HG03565 (cell line): ENCODE measurements at regions not wholly inside any gene's neighbourhood (a gene's known extent, or its start where the extent isn't known, plus 50 kb on each side); places are given as distances from the start of the nearest gene placed in this dataset.

Experiments used
- ATAC-seq: cut with Tn5 transposase; IDR thresholded peaks from one replicate; pipeline ENCODE4 v1.9.1; 2021; ENCODE audit warnings: mild to moderate bottlenecking, moderate library complexity; ENCODE audit not compliant: unreplicated experiment

DNA sequence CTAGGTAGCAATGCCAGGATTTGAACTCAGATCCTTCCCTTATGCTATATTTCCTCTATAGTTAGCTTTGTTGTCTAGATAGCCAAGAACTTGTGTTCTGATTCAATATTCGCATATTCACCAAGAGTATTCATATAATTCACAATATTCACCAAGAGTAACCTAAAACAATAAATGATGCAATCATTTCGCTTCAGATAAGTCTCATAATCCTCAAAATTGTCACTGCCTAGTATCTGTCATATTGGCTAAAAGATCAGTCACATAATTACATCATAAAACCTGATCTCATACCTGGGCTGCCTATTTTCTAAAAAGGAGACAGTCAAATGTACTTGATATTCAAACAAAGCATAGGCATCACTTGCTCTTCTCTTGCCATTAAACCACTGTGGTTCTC is 199.7 kb upstream of the CPEB2 start:
- ATAC-seq = no peak

- no peak for ATAC-seq
Observed at GRCh38 chr4:14807856-14808255, 194.4 kb upstream of the CPEB2 start.

DNA sequence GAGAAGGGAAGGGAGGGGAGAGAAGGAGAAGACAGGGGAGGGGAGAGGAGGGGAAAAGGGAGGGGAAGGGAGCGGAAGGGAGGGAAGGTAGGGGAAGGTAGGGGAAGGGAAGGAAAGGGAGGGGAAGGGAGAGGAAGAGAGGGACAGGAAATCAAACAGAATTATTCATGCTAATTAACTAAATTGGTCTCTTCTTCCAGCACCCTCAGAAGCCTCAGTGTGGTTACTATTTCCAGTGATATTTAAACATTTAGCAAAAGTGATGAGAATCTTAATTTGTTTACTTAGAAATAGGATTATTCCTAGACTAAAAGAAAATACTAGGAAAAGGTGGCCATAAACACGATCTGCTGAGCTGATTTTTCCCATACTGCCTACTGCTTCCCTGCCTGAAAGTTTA is 193.1 kb upstream of the CPEB2 start:
- ATAC-seq = no peak

DNA sequence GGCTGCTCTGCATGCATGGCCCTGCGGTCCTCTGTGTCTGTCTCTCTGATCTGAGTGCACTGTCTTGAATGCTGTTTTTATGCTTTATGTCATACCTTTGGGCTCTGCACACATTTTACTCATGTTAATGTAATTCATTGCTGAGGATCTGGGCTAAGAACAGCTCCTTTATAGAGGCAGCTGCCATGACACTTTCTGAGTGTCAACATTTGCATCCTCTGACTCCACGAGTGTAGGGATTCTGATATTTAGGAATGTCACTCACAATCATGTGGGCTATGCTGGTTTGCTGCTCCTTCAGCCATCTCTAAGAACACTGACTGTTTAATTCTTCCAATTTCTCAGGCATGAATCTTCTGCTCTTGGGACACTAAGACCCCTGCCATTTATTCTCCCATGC is 192.2 kb upstream of the CPEB2 start:
- no peak for ATAC-seq

DNA sequence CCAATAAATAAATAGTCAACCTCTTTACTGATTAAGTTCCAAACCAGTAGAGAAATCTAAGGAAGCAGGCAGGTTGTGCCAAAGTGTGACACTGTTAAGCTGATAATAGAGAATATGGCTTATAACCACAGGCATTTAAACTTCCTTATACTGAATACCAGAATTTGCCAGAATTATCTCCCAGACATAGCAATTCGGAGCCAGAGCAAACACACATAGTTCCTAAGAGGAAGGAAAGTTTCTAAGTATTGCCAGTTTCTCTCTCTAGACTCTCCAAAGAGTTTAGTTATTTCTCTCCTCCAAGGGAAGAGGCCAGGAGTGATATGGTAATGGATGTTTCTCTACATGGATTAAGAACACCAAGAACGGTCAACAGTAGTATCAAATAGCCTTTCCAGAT is 191.7 kb upstream of the CPEB2 start:
- no peak for ATAC-seq

- ATAC-seq = no peak
Observed at GRCh38 chr4:14812101-14812500, 190.2 kb upstream of the CPEB2 start.

DNA sequence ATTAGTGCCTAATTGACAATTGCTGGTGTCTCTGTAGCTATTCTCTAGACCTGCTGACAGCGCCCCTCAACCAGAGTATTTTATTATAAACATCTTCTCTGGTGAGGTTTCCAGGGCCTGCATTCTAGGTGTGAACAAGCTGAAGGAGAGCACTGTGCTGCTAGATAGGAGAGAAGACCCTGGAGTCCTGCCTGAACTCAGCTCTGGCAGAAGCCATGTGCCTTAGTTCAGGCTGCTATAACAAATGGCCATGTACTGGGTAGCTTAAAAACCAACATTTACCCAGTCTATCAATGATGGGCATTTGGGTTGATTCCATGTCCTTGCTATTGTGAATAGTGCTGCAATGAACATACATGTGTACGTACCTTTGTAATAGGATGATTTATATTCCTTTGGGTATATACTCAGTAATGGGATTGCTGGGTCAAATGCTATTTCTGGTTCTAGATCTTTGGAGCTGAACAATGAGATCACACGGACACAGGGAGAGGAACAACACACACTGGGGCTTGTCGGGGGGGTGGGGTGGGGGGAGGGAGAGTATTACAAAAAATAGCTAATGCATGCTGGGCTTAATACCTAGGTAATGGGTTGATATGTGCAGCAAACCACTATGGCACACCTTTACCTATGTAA is 185.5 kb upstream of the CPEB2 start:
- ATAC-seq = no peak

DNA sequence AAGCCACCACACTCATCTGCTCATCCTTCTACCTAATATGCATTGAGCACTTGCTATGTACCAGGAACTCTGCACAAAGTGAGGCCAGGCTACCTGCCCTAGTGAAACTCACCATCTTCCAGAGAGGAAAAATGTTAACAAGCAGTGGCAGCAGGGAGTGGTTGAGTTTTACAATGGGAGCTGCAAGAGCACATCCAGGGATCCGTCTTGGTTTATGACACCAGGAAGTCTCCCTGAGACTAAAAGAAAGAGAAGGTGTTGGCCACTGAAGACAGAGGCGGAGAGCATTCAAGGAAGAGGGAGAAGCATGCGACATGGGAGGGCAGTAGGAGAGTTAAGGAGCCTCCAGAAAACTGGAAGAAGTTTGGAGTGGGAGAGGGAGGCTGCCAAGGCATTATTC is 178.1 kb upstream of the CPEB2 start:
- no peak for ATAC-seq

GRCh38 chr4:14827111-14827510 is 175.2 kb upstream of the CPEB2 start:
- no peak for ATAC-seq

DNA sequence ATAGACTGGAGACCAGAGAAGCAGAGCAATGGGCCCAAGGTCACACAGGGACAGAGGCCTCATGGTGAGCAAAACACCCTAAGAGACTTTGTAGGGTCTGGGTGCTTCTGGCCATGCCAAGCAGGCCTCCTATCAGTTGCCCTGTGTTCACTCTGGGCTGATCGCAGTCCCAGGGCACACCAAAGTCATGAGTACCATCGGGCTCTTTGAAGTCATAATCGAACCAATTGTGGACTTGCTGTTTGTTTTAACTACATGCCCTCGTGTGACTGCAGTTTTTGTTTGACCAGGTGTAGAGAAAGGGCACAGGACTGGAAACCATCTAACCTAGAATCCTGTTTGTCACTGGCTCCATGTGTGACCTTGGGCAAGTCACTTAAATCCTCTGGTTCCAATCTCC is 172.5 kb upstream of the CPEB2 start:
- no peak for ATAC-seq

- no peak for ATAC-seq
Observed at GRCh38 chr4:14831416-14831815, 170.9 kb upstream of the CPEB2 start.

DNA sequence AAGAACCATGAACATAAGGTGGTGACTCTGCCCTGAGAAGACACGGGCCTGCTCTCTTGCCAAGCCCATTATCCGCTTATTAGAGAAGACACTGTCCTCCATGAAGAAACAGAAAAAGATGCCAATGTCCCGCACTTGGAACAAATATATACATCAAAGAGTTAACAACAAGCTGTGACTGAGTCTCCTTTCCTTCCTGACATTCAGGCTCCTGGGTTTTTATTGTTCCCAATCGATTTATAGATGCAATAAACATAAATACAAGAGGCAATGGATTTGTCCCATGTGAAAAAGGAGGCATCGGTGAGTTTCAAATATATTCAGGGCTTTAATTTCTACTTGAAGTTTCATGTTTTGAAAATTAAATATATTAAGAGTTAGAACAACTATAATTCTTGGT is 169.2 kb upstream of the CPEB2 start:
- no peak for ATAC-seq

- ATAC-seq = no peak
Observed at GRCh38 chr4:14834382-14834781, 167.9 kb upstream of the CPEB2 start.

GRCh38 chr4:14835288-14835687 is 167.0 kb upstream of the CPEB2 start:
- ATAC-seq = no peak

DNA sequence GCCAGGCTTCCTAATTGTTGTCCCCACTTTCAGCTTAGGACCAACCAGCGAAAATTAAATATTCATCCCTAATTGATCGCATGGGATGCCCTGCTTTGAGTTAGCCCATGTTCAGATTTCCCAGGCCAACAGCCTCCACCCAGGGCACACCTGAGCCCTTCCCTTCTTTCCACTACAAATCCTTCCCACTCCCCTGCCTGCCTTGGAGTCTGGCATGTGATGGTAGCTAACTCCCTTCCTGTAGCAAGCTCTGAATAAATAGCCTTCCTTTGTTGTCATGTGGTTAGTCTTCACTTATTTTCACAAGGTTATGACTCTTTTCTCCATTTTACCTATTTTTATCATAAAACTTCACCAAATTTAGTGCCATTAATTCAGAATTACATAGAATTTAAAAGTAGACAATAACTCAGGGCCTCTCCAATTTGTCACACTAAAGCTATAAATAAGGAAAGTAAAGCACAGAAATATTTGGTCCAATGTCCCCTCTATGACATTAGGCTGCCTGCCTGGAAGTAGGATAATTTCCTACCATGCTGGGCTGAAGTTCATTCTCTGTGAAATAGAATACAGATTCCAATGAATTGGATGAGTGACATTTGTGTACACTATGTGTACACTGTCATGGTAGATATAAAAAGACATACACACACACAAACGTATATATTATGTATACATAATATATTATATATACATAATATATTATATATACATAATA is 166.4 kb upstream of the CPEB2 start:
- ATAC-seq = no peak

DNA sequence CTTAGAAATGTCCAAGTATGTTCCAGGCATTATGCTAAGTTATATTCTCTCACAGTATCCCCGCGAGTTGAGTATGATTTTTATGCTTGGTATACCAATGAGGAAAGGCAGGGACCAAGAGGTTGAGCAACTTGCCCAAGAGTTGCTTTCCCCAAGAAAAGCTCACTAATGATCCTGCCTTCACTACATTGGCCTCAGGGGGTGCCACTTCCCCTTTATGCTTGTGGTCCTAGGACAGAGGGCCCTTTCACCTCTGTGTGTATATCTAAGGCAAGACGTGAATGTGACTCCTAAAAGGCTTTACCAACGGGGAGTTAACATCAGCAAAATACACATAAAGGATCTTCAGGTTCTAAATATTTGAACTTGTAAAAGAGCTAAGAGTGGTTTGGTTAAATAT is 164.4 kb upstream of the CPEB2 start:
- ATAC-seq = no peak

GRCh38 chr4:14841801-14842768 is 160.2 kb upstream of the CPEB2 start:
- no peak for ATAC-seq

DNA sequence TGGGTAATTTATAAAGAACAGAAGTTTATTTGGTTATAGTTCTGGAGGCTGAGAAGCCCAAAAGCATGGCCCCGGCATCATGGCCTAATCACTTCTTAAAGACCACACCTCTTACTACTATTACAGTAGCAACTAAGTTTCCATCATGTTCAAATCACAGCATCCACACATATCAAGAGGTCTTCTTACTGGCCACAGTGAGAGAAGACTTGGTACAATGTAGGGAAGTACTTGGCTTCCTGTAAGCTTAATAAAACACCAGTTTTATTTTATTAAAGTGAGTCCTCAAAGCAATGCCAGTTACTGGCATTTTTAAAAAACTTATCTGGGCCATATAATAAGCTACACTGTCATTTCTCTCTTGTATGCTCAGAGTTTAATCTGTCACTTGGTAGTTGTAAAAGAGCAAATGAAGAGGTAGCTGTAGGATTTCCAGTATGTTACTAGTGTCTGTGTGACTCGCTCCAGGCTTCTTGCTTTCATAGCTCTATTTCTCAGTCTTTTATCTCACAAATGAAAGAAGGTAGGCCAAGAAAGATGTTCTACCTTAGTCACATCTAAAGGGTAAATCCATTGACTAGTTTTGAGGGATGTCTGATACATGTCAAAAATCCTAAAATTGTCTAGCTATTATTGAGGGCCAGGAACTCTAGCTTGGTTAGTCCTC is 159.2 kb upstream of the CPEB2 start:
- no peak for ATAC-seq

GRCh38 chr4:14844061-14844460 is 158.2 kb upstream of the CPEB2 start:
- no peak for ATAC-seq

DNA sequence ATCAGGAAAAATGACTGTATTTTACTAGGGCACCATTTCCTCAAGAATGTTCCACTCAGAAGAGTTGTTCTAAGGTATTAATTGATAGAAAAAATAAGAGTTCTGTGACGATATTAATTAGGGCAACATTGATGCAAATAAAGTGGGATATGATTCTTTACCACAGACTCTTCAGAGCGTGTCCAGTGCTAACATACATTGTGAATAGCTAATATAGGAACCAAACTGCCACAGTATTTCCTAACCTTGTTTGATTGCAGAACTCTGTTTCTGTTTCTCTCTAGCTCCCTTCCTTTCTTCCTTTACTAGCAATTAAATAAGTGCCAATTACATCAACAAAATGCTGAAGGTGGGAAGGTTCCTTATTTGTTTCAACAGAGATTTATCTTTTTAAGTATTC is 154.1 kb upstream of the CPEB2 start:
- ATAC-seq = no peak

DNA sequence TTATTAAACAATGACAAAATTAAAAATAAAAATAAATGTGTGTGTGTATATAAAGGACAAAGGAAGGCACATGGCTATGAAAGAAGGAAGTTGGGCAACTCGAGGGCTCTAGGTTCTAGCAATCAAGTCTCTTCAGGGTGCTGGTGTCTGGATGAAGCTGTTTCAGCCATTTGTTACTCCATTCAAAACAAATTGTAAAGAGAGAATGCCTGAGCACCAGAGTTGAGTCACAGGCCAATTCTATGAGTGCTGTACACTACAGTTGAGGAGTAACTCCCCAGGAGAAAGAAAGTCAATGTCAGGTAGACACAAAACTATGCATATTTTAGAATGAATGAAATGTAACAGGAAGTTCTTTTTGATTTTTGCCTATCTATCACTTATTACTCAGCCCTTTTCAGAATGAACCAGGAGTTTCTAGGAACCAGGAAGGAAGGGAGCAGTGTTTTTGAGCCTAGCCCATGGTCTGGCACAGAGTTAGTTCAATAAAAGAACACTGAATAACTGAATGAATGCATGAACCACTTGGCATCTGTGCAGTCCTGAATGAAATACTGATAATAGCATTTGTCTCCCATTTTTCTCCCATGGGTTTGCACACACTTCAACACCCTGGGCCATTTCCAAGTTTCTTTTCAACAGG is 151.7 kb upstream of the CPEB2 start:
- ATAC-seq = no peak
